Aorta (tissue), 5 donors: ENCODE measurements at regions not wholly inside any gene's neighbourhood (a gene's known extent, or its start where the extent isn't known, plus 50 kb on each side); places are given as distances from the start of the nearest gene placed in this dataset.

Experiments used
- ATAC-seq: fragments of 200-7000 bp; cut with Tn5 transposase; one replicate; pipeline ENCODE4 v1.9.1; 2022; ENCODE audit warnings: moderate library complexity; ENCODE audit not compliant: low FRiP score
- DNase-seq, 2 donors: peaks; one replicate each; pipeline ENCODE4 v3.0.0-alpha.2; 2020
- H3K27ac ChIP-seq, 2 donors: one replicate each; pipeline ENCODE4 v1.5.1; 2013; ENCODE audit warnings: low read length in 2 of 2, mild to moderate bottlenecking in 2 of 2, moderate library complexity in 2 of 2, control low read depth in 1 of 2, inconsistent platforms in 1 of 2, low read depth in 1 of 2
- H3K27me3 ChIP-seq, 2 donors: one replicate each; pipeline ENCODE4 v1.6.1; 2013; ENCODE audit warnings: control low read depth in 1 of 2, low read length in 1 of 2, mild to moderate bottlenecking in 1 of 2, moderate library complexity in 1 of 2; ENCODE audit not compliant: insufficient read depth in 2 of 2, control insufficient read depth in 1 of 2
- H3K36me3 ChIP-seq, 2 donors: one replicate each; pipeline ENCODE4 v1.6.1; 2013; ENCODE audit warnings: control low read depth in 1 of 2, low read length in 1 of 2, mild to moderate bottlenecking in 1 of 2; ENCODE audit not compliant: insufficient read depth in 2 of 2, control insufficient read depth in 1 of 2
- H3K4me1 ChIP-seq, 2 donors: one replicate each; pipeline ENCODE4 v1.6.1; 2013; ENCODE audit warnings: low read length in 2 of 2, control low read depth in 1 of 2, mild to moderate bottlenecking in 1 of 2, moderate library complexity in 1 of 2; ENCODE audit not compliant: insufficient read depth in 2 of 2, control insufficient read depth in 1 of 2
- H3K4me3 ChIP-seq, 2 donors: one replicate each; pipeline ENCODE4 v1.5.1; 2013; ENCODE audit warnings: low read length in 2 of 2, control low read depth in 1 of 2, mild to moderate bottlenecking in 1 of 2
- H3K9me3 ChIP-seq: one replicate; pipeline ENCODE4 v1.6.1; 2013; ENCODE audit warnings: mild to moderate bottlenecking, low read length; ENCODE audit not compliant: control insufficient read depth
- WGBS, 2 donors: extraction: QIAGEN DNeasy Blood & Tissue Kit; methylation state at CpG; one replicate each; pipeline ENCODE4 v1.1.7; 2013; 5-methylcytosine and 5-hydroxymethylcytosine counted together
- intact Hi-C, 2 donors: fragments of 100-400 bp; cut with DNase I; formaldehyde crosslinking; loops; one replicate each; pipeline versions ENCODE4 v1.14.2 to v1.15.0; 2022
- donor health status: healthy with polysubstance abuse.
- donor health status: Bipolar disorder and iron deficiency.
- donor health status: DM: no; HTN: no; CAD: no.
- donor health status: DM: no; HTN: no; CAD: no.
- donor health status: DM: yes; HTN: yes; CAD: no.

GRCh38 chr10:36269222-36269621 is 627.1 kb upstream of the FZD8 start:
- Histone ChIP-seq H3K4me3 (no peak overlapping the region), H3K9me3 (no peaks in the 10 kb centered on the region), H3K27me3 (no peaks in the 10 kb centered on the region), H3K4me1 (no peaks in the 10 kb centered on the region), H3K27ac (no peak overlapping the region), H3K36me3 (no peaks in the 10 kb centered on the region)
- WGBS, 2 donors, result 93 to 97% methylated on average over 1 of the region's 1 CpG
- ATAC-seq (no peak), DNase-seq (no peak)
- intact Hi-C loops, result no loop called here

DNA sequence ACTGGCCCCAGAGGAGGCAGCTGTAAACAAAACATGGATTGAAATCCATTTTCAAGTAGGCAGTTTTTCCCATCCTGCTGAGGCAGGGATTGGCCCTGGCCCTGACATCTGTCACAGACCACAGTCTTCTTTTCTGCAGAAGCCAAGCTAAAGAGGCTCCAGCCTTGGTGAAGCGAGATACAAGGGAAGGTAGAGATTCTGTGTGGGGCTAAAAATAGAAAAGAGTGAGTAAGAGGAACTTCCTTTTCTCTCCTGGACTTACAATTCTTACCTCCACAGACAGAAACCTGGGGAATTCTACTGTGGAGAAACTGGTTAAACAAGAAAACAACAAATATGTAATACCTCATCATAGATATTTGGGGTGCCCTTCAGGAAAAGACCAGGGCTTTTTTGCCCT is 624.8 kb upstream of the FZD8 start:
- WGBS, 2 donors, result 76 to 77% methylated on average over 1 of the region's 1 CpG
- intact Hi-C loops, result no loop called here
- H3K27me3 ChIP-seq, result no peaks in the 10 kb centered on the region
- H3K9me3 ChIP-seq, result no peaks in the 10 kb centered on the region
- H3K36me3 ChIP-seq, result no peaks in the 10 kb centered on the region
- no peak overlapping the region for H3K27ac ChIP-seq
- no peak overlapping the region for H3K4me3 ChIP-seq
- ATAC-seq (no peak), DNase-seq (no peak)
- H3K4me1 ChIP-seq, result no peaks in the 10 kb centered on the region

DNA sequence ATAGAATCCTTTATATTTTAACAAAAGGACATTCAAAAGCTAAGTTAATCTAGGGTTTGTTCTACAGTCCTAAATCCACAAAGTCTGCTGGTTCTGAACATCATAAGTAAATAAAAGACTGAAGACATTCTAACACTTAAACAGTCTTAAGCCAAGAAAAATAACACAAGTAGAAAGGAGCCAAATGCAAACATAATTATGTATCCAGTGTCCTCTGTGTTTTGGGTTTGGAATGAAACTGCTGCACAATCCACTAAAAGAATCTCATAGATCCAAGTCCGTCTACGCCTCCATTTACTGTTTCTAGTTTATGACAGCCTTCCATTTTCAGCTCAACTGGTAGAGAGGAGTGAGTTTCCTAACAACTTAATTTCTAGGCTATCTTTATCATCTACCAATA is 623.6 kb upstream of the FZD8 start:
- Histone ChIP-seq H3K4me3 (no peak overlapping the region), H3K27me3 (no peaks in the 10 kb centered on the region), H3K27ac (no peak overlapping the region), H3K4me1 (no peaks in the 10 kb centered on the region), H3K9me3 (no peaks in the 10 kb centered on the region), H3K36me3 (no peaks in the 10 kb centered on the region)
- intact Hi-C loops, result no loop called here
- 58 to 76% methylated on average over 2 of the region's 2 CpGs for WGBS, 2 donors
- DNase-seq, result no peak
- no peak for ATAC-seq

DNA sequence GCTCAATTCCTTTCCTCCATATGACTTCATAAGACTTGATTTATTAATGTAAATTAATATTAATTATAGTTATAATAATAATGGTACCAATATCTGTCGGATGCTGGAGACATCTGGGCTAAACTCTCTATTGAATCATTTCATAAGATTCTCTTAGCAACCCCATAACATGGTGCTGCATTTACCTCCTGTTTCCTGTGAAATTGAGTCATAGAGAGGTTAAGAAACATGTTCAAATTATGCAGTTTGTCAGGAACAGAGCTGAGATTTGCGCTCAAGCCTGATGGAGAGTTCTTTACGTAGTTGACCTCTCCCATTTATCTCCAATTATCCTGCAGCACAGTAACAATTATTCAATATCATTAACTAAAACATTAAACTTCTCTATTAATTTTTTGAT is 621.8 kb upstream of the FZD8 start:
- 76 to 99% methylated on average over 3 of the region's 3 CpGs for WGBS, 2 donors
- Histone ChIP-seq H3K4me3 (no peak overlapping the region), H3K9me3 (no peaks in the 10 kb centered on the region), H3K4me1 (no peaks in the 10 kb centered on the region), H3K27me3 (no peaks in the 10 kb centered on the region), H3K27ac (no peak overlapping the region), H3K36me3 (no peaks in the 10 kb centered on the region)
- intact Hi-C loops, result no loop called here
- DNase-seq (no peak), ATAC-seq (no peak)

GRCh38 chr10:36256948-36257356 is 614.9 kb upstream of the FZD8 start:
- WGBS, 2 donors, result 11 to 29% methylated on average over 2 of the region's 2 CpGs
- ATAC-seq, result no peak
- Histone ChIP-seq H3K4me1 (peaks cover 0 to 5% of the 10 kb centered on the region in 2 donors), H3K9me3 (no peaks in the 10 kb centered on the region), H3K4me3 (no peak overlapping the region), H3K27ac (no peak overlapping the region), H3K27me3 (no peaks in the 10 kb centered on the region), H3K36me3 (no peaks in the 10 kb centered on the region)
- intact Hi-C loops, result no loop called here
- DNase-seq, result no peak

DNA sequence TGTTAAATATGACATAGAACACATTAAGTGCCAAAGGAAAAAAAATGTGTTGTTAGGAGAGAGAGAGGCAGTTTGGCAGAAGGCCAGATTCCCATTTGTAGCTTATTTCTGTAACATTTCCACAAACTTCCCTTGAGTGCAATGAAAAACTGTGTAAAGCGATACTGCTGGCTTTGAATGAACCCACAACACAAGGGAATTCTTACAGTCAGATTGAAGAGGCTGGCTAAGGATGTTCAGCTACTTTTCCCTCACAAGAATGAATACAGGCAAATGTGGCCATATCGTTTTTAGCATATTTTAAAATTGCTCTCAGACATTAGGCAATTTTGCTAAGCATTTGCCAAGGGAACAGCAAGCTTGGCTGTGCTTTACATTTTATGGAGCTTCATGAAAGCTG is 614.1 kb upstream of the FZD8 start:
- H3K36me3 ChIP-seq, result no peaks in the 10 kb centered on the region
- intact Hi-C loops, result no loop called here

DNA sequence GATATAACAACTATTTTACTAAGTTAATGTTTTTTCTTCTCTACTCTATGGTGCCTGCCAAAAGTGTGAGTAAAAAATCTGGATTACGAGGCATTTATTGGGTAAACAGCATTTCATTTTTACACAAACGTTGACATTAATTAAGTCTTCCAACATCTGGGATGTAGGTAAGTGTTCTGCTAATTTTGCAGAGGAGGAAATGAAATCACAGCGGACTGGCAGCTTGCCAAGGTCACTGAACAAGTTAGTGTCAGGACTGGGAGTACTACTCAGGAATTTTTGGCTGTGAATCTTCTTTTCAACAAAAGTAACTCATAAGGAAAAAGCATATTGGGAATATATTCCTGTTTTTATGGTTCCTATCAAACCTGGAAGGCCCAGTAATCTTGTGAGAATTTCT is 612.1 kb upstream of the FZD8 start:
- 4 to 5% methylated on average over 3 of the region's 3 CpGs for WGBS, 2 donors
- H3K9me3 ChIP-seq, result no peaks in the 10 kb centered on the region
- no peaks in the 10 kb centered on the region for H3K27me3 ChIP-seq
- peak; percentile 44 to 87 for DNase-seq
- H3K36me3 ChIP-seq, result no peaks in the 10 kb centered on the region
- H3K4me1 ChIP-seq, result peaks cover 0 to 5% of the 10 kb centered on the region in 2 donors
- intact Hi-C loops, result no loop called here
- H3K27ac ChIP-seq, result no peak overlapping the region
- ATAC-seq, result no peak
- no peak overlapping the region for H3K4me3 ChIP-seq

More for the DNA sequence above, 614.1 kb upstream of the FZD8 start:
- no peak for ATAC-seq
- H3K27me3 ChIP-seq, result no peaks in the 10 kb centered on the region
- no peaks in the 10 kb centered on the region for H3K9me3 ChIP-seq
- no peak overlapping the region for H3K27ac ChIP-seq
- peaks cover 0 to 5% of the 10 kb centered on the region in 2 donors for H3K4me1 ChIP-seq
- WGBS, 2 donors, result 12 to 13% methylated on average over 2 of the region's 2 CpGs
- DNase-seq, result no peak
- H3K4me3 ChIP-seq, result no peak overlapping the region

DNA sequence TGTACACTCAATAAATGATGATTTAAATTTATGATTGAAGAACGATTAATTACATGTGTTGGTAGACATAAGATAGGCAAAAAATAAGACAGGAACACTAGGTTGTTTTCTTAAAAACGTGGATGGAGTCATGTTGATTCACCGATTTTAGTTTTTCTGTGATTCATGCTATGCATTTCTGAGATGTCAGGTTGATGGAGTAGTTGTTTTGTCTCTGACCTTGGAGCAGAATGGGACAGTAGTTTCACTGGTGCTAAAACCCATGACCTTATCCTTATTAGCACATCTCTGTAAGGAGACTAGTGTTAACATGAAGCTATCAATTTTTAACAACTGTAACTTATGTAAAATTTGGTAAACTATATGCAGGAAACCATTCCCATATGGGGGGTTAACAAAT is 611.6 kb upstream of the FZD8 start:
- DNase-seq, result no peak
- H3K27ac ChIP-seq, result no peak overlapping the region
- no peak for ATAC-seq
- peaks cover 0 to 5% of the 10 kb centered on the region in 2 donors for H3K4me1 ChIP-seq
- H3K4me3 ChIP-seq, result no peak overlapping the region
- 50 to 66% methylated on average over 3 of the region's 3 CpGs for WGBS, 2 donors
- H3K9me3 ChIP-seq, result no peaks in the 10 kb centered on the region
- no peaks in the 10 kb centered on the region for H3K36me3 ChIP-seq
- H3K27me3 ChIP-seq, result no peaks in the 10 kb centered on the region
- intact Hi-C loops, result no loop called here

GRCh38 chr10:36251068-36251467 is 609.0 kb upstream of the FZD8 start:
- Histone ChIP-seq H3K27me3 (no peaks in the 10 kb centered on the region), H3K27ac (no peak overlapping the region), H3K36me3 (no peaks in the 10 kb centered on the region), H3K4me1 (peaks cover 0 to under 1% of the 10 kb centered on the region in 2 donors), H3K4me3 (no peak overlapping the region), H3K9me3 (no peaks in the 10 kb centered on the region)
- ATAC-seq (no peak), DNase-seq (no peak)
- 93 to 94% methylated on average over 4 of the region's 4 CpGs for WGBS, 2 donors
- intact Hi-C loops, result no loop called here
